HG03520 (cell line): ENCODE measurements at regions not wholly inside any gene's neighbourhood (a gene's known extent, or its start where the extent isn't known, plus 50 kb on each side); places are given as distances from the start of the nearest gene placed in this dataset.

Source experiments
- ATAC-seq: cut with Tn5 transposase; IDR thresholded peaks from one replicate; pipeline ENCODE4 v1.9.1; 2021; ENCODE audit warnings: mild to moderate bottlenecking, moderate library complexity; ENCODE audit not compliant: unreplicated experiment

DNA sequence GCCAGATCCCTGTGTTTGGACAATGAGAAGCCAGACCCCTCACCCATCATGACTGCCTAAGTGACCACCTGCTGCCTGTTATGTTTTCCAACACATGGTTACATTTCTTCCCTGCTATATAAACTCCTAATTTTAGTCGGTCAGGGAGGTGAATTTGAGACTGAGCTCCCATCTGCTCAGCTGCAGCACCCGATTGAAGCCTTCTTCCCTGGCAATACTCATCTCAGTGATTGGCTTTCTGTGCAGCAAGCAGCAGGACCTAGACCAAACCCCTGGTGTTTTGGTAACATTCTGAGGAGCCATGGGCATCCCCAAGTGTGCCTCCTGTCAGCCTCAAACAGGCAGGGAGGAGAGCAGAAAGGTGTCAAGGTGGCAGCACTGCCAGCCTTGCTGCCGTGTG lies 141.2 kb downstream of the CD8B2 start:
- no peak for ATAC-seq

DNA sequence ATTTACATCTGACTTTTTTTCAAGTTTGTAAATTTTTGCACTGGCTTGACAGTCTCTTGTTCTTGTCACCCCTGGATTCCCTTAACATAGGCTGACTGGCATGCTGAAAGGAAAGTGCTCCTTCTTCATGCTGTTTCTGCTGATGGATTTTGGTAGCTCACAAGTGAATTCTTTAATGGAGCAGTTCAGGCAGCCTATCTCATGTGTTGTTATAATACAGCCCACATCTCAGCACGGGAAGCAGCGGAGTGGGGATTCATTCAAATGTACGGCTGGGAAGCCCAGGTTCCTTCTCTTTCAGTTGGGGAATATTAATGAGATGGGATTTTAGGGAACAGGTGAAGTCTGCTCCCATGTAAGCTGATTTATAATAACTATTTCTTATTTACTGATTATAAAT lies 142.8 kb downstream of the CD8B2 start:
- no peak for ATAC-seq

DNA sequence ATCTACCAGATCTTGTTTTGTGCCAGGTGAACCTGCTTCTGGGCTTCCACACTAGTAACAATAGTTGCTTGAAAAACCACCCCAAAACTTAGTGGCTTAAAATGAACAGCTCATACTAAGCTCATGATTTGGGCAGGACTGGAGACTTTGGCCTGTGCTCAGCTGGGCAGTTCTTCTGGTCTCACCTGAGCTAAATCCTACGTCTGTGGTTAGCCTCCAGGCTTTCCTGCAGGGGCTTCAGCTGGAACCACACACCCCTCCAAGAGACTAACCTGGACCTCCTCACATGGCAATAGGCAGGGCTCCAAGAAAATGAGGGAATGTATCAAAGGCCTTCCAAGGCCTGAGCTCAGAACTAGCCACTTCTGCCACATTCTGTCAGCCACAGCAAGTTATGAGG lies 144.1 kb downstream of the CD8B2 start:
- ATAC-seq: no peak

DNA sequence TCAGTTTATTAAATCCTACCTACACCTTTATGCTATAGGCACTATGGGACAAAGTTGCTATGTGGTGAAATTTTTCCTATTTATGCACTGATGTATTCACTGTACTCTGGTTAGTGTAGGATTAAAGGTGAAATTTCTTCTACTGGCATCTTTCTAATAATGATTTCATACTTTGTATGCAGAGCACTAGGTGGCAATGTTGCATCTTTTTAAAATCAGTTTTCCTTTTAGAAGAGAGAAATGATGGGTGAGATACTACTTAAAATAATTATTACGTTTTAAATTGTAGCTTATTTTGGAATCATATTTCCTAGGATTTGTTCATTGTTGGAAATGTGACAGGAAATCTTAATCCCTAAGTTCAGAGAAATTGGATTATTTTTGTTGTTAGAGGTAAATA lies 150.9 kb downstream of the CD8B2 start:
- ATAC-seq: no peak

DNA sequence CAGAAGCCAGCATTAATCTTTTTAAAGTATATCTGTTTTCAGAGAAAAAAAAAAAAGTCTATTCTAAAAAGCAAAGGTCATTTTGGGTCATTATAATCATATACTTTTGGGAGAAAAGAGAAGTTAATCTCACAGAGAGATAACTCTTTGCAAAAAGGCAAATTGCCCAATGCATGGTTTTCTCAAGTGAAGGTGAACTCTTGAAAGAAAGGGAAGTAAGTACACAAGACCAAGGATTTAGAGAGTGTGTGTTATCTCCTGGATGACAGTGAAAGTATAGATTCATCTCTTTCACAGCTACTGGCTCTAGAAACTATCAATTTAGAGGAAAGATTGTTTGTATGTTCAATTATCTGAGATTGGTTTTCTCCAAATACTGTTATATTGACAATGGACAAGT lies 151.4 kb downstream of the CD8B2 start:
- ATAC-seq: no peak

DNA sequence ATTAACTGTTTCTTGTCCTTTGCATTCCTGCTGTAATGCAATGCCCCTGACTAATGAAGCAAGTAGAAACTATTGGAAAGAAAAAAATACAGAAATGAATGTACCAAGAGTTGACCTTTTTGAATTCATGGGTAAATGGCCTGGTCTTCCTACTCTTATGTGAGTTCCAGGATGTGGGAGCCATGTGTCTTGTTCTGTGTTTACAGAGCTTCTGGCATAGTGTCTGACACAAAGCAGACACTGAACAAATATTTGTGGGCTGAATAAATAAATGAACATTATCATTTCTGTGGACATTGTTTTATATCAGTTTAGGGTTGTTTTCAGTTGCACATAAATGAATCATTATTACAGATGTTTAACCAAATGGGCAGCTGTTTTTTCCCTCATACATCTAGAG lies 155.5 kb downstream of the CD8B2 start:
- ATAC-seq: no peak

DNA sequence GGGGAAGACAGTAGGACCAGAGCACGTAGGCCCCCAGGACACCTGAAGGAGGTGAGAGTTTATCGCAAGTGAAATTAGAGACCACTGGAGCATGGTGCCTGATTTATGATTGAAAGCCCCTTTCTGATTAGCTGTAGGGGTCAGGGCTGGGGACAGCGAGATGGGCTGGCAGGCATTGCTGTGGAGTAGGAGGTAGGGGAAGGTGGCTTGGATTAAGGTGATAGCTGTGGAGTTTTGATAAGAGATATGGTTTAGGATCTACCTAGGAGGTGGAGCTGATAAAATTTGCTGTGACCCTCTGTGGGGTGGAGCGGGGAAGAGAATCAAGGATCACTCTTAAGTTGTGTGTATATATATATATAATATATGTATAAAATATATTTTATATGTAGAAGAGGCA lies 157.5 kb downstream of the CD8B2 start:
- no peak for ATAC-seq

DNA sequence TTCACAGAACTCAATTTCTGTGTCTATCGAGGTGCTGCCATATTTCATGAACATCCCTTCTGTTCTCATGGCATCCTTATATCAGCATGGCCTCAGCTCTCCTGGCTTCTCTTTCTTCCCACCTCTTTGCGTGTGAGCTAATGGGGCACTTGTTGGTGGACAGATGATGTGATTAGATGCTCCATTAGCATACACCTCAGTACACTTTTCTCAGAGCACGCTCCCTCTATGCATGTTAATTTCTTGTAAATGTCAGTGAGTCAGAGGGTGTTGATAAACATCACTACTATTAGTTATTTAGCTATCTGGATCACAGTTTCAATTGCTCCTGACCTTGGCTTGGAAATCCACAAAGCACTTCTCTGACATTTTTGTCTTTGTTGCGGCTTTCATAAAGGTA lies 159.4 kb downstream of the CD8B2 start:
- no peak for ATAC-seq

DNA sequence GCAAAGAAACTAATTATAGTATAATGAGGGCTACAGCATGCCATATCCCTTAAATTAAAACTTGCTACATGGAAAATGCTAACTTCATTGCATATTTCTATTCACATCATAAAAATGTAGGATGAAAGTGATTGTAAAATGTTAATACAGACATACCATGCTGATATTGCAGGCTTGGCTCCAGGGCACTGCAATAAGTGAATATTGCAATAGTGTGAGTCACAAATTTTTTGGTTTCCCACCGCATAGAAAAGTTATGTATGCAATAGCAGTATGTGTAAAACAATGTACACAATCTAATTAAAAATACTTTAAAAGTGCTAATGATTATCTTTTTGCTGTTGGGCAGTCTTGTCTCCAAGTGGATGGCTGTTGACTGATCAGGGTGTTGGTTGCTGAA lies 162.1 kb downstream of the CD8B2 start:
- no peak for ATAC-seq

DNA sequence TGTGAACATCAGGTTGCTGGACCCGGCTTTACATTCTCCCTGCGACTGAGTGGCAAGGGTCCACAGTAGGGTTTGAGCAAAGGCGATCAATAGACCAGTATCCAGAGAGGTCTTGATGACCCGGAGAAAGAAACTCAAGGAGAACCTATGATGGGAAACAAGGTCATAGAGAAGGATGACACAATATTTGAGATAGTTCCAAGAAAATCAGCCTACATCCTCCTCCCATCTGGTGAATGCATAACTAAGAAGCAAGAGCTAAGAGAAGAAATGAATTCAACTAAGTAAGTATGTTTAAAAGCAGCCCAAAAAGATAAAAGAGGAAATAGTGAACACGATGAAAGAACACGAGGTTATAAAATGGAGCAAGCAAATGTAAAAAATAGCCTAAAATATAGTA lies 166.3 kb downstream of the CD8B2 start:
- no peak for ATAC-seq

DNA sequence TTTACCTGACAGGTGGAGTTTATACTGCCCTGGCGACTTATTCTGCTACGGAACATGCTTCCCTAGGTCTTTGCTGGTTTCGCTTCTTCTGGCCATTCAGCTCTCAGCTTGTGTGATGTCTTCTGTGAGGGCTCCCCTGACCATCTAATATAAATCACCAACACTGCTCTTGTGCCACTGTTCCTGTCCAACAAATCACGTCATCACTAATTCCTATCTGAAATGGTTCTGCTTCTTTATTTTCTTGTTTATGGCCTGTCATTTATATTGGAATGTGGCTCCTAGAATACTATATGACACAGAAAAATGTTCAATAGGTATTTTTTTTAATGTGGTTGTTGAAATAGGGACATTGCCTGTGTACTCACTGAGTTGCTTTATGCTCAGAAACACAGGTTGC lies 171.5 kb downstream of the CD8B2 start:
- ATAC-seq: no peak

DNA sequence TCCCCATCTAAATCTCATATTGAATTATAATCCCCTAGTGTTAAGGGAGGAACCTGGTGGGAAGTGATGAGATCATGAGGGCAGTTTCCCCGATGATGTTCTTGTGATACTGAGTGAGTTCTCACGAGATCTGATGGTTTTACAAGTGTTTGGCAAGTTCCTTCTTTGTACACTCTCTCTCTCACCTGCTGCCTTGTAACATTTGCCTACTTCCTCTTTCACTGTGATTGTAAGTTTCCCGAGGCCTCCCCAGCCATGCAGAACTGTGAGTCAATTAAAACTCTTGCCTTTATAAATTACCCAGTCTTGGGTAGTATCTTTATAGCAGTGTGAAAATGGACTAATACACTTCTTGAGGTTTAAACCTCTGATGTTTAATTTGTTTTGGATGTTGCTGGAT lies 177.5 kb downstream of the CD8B2 start:
- ATAC-seq: peak; percentile 91

DNA sequence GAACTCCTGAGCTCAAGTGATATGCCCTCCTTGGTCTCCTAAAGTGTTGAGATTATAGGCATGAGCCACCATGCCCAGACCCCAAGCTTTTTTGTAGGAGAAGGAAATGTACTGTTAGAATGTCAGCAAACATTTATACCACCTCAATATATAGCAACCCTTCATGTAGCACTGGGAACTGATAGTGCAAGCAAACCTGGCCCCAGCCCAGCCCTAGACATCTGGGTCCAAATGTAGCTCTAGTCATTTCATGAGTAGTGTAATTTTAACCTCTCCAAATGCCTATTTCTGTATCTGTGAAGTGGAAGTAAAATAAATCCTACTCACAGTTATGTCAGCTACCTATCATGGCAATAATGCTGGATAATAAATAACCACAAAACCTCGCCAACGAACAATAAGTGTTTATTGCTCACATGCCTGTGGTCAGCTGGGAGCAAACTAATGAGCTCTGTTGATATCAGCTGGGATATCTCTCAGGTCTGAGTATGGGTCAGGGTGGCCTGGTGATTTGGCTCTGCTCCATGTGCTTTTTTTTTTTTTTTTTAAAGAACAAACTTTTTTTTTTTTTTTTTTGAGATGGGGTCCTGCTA lies 180.4 kb downstream of the CD8B2 start:
- no peak for ATAC-seq

DNA sequence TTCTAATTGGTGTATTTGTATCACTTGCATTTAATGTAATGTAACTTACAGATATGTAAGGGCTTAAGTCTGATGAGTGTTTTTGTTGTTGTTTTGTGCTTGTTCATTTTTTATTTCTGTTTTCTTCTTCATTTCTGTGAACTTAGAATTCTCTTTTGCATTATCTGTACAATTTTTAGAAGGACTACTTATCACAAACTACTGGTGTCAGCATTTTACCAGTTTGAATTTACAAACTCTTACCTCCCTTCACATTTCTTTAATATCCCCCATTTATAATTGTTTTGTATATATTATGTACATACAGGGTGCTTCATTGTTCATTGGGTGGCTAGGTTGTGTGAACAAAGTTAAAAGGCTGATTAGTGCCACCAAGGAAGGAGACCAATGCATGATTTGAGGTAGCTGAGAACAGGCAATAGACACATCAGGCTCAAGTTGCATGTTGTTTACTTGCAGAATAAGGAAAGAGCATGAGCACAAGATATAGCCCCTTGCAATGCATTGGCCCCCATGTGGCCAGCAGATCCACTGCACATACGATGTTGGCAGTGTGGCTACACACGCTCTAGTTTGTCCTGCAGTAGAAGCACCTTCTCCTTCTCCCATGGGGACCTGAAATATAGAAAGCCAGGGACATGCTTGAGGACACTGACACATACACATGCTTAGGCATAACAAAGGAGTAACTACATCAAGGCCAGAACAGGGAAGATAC lies 198.2 kb downstream of the CD8B2 start:
- no peak for ATAC-seq

DNA sequence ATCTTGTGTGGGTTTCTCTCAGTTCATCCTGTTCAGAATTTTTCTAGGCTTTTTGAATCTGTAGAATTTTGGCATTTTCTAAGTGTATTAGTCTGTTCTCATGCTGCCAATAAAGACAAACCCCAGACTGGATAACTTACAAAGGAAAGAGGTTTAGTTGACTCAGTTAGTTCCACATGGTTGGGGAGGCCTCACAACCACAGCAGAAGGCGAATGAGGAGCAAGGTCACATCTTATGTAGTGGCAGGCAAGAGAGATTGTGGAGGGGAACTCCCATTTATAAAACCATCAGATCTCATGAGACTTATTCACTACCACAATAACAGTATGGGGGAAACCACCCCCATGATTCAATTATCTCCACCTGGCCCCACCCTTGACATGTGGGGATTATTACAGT lies 199.2 kb downstream of the ST6GAL2 start:
- no peak for ATAC-seq

DNA sequence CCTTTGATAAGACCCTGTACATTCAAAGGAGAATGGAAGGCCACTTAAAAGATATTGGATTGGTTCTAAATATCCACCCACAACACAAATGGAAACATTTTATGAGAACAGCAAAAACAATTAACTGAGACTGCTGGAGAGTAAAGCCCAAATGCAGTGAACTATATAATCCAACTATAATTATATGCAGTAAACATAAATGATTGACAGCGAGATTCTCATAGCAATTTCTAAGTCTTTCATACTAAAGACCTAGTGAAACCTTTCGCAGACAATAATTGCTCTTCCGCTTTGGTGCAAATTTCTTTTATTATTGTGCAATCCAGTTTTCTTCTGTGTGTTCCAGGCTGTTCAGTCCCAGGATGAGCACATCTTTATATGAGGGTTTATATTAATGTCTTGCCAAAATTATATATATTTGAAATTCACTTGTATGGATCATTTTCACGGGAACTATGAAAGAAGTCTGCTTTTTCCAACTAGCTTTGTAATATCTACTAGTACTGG lies 190.9 kb downstream of the ST6GAL2 start:
- ATAC-seq: no peak

DNA sequence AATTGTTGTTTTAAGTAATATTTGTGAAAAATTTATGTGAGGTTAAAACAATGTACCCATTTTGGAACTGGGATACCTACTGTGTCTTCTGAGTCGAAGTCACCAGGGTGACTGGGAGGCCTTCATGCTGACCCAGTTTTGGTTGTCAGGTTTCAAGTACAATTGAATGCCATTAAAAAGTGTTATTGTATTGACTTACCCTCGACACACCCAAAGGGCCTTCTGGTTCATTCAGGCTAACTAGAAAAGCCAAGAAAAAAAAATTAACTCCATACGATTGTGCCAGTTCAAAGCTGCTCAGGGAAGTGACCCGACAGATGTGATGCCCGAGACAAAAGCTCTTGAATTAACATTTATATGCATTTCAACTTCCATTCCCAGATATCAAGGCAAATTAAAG lies 190.0 kb downstream of the ST6GAL2 start:
- ATAC-seq: no peak

DNA sequence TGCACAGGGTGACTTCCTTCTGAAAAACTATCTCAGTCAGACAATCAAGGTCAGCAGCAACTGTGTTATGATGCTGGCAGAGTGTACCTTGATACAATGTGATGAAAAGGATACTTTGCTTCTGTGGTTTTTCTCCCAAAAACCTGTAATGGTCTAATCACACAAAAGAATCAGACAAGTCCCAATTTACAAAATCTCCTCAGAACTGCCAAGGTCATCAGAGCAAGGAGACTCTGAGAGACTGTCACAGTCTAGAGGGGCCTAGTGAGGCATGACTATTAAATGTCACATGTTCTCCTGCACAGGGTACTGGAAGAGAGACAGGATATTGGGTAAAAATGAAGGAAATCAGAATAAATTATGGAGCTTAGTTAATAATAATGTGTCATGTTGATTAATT lies 185.4 kb downstream of the ST6GAL2 start:
- no peak for ATAC-seq

DNA sequence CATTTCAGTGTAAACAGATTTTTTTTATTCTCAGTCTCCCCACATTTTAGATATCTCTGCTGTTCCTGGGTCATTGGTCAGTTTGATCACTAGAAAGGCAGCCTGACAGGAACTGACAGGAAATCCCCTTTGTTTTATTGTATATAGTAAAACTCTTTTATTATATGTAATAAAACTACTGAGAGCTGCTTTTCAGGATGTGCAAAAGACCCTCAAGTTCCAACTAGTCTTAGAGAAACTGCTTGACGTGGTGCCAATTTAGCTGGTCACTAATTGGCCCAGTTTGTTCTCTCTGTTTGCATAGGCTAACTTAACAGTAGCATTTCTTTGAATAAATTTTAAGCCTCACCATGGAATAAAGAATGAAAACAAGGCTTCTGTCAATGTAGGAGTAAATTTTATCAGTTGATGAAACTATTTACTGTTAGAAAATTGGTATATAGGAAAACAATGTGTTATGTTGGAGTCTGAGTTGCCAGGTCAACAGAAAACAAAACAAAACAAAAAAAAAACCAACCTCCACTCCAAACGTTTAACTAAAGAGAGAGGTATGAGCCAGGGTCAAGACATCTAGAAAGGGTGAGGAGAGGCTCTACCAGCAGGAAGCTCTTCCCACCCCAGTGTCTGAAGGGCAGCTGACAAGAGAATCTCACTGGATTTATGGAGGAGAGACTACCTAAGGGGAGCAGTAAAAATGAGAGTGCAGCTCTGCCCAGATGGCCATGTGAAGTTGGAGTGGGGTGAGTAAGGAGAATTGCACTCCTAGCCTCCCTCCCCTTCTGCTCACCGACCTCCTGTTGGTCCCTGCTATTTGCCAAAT lies 184.6 kb downstream of the ST6GAL2 start:
- ATAC-seq: no peak

DNA sequence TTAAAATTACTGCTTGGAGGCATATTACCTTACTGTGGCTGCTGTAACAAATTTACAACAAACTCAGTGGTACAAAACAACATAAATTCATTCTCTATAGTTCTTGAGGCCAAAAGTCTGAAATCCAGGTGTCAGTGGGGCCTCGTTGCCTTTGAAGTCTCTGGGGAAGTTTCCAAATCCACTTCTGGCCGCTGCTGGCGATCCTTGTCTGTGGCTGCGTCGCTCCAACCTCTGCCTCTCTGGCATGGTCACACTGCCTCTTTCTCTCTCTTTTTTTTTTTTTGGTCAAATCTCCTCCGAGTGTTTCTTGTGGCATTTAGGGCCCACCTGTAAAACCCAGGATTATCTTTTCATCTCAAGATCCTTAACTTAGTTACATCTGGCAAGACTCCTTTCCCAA lies 182.8 kb downstream of the ST6GAL2 start:
- no peak for ATAC-seq

DNA sequence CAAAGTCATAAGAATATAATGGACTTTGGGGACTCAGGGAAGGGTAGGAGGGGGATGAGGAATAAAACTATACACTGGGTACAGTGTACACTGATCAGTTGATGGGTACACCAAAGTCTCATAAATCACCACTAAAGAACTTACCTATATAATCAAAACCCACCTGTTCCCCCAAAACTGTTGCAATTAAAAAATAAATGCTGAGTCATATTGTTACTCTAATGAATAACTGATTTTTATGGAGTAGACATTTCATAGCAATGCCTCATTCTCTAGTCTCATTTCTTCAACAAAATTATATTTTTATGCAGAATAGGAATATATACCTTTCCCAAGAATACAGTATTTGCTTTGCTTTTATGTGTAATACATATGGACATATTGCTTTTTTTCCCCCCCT lies 181.2 kb downstream of the ST6GAL2 start:
- ATAC-seq: no peak

DNA sequence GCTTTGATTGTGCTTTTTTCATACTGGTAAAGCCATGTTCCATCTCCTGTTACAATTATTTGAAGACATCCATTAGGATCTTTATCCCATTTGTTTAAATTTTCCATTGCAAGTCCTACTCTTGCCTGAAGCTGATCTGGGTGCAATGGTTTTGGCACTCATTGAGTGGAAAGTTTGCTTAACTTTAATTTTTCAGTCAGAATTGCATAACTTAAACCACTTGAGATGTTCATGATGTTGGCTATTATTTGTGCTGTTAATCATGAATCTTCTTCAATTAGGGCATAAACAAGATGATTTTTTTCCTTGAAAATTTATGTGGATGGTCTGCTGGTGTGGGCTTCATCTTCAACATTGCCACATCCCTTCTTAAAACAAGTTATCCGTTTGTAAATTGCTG lies 180.1 kb downstream of the ST6GAL2 start:
- ATAC-seq: no peak
